SK-N-SH treated with all-trans-retinoic acid at 6 μM for 48 hours (cell line): ENCODE measurements at regions not wholly inside any gene's neighbourhood (a gene's known extent, or its start where the extent isn't known, plus 50 kb on each side); places are given as distances from the start of the nearest gene placed in this dataset.

Experiments used
- ARNTL ChIP-seq: fragments of 450-650 bp; formaldehyde crosslinking; IDR thresholded peaks from 2 replicates; pipeline ENCODE4 v1.5.0; 2020; ENCODE audit warnings: low read depth, mild to moderate bottlenecking, moderate library complexity, borderline replicate concordance
- CREB5 ChIP-seq: fragments of 250-450 bp; sonication (Bioruptor Pico); IDR thresholded peaks from 2 replicates; pipeline ENCODE4 v1.5.1; 2020; ENCODE audit warnings: low read depth, mild to moderate bottlenecking, moderate library complexity
- CSRNP3 ChIP-seq: fragments of 250-450 bp; sonication (Bioruptor Pico); IDR thresholded peaks from 2 replicates; pipeline ENCODE4 v1.5.1; 2021; ENCODE audit warnings: mild to moderate bottlenecking, moderate library complexity
- OSR1 ChIP-seq: fragments of 250-450 bp; sonication (Bioruptor Pico); IDR thresholded peaks from 2 replicates; pipeline ENCODE4 v1.8.0; 2022; ENCODE audit warnings: moderate library complexity, mild to moderate bottlenecking, inconsistent platforms
- PATZ1 ChIP-seq: fragments of 250-450 bp; sonication (Bioruptor Pico); IDR thresholded peaks from 2 replicates; pipeline ENCODE4 v1.8.0; 2020; ENCODE audit warnings: mild to moderate bottlenecking, moderate library complexity, borderline replicate concordance
- SNAI2 ChIP-seq: fragments of 250-450 bp; sonication (Bioruptor Pico); IDR thresholded peaks from 2 replicates; pipeline ENCODE4 v1.5.0; 2020; ENCODE audit warnings: mild to moderate bottlenecking, moderate library complexity
- TCF4 ChIP-seq: fragments of 250-450 bp; sonication (Bioruptor Pico); IDR thresholded peaks from 2 replicates; pipeline ENCODE4 v1.8.0; 2021; ENCODE audit warnings: mild to moderate bottlenecking, moderate library complexity, borderline replicate concordance
- ZFP3 ChIP-seq: fragments of 250-450 bp; sonication (Bioruptor Pico); IDR thresholded peaks from 2 replicates; pipeline ENCODE4 v1.5.0; 2020; ENCODE audit warnings: mild to moderate bottlenecking, moderate library complexity
- ZNF565 ChIP-seq: fragments of 450-650 bp; formaldehyde crosslinking; conservative IDR thresholded peaks from 2 replicates; pipeline ENCODE4 v1.5.0; 2020; ENCODE audit warnings: low read depth, mild to moderate bottlenecking, moderate library complexity

- TF ChIP-seq ZFP3 (CRISPR knock-in tag) = no peak
- no peak for TF ChIP-seq ZNF565 (CRISPR knock-in tag)
- no peak for TF ChIP-seq CSRNP3 (CRISPR knock-in tag)
- TF ChIP-seq SNAI2 (CRISPR knock-in tag) = no peak
- no peak for TF ChIP-seq PATZ1 (CRISPR knock-in tag)
- no peak for TF ChIP-seq TCF4 (CRISPR knock-in tag)
- TF ChIP-seq OSR1 (CRISPR knock-in tag) = no peak
- no peak for TF ChIP-seq CREB5 (CRISPR knock-in tag)
- no peak for TF ChIP-seq ARNTL (CRISPR knock-in tag)
Measured at GRCh38 chr2:209145941-209146681, 277.7 kb upstream of the MAP2 start.
